ENCODE measurements at regions not wholly inside any gene's neighbourhood (a gene's known extent, or its start where the extent isn't known, plus 50 kb on each side); places are given as distances from the start of the nearest gene placed in this dataset. TPM values are rescaled to one million over a fixed set of nuclear protein-coding genes. Genes with fewer than 3 reads are reported as not detected.

Small RNA genes lying in the stretch of these regions (microRNA-seq; reads per million reads assigned to microRNA genes)
- gene MIR4437: not detected

Measured in kidney (tissue), 1 donor.